CD4-positive, alpha-beta T cell treated with Interleukin-4 for 1 hour (primary cell): ENCODE measurements at regions not wholly inside any gene's neighbourhood (a gene's known extent, or its start where the extent isn't known, plus 50 kb on each side); places are given as distances from the start of the nearest gene placed in this dataset.
"Not testable (repeated sequence)": the region's sequence is repeated elsewhere in the genome, so short reads cannot be mapped to it uniquely, and the experiment has no call there.

ENCODE experiments used
- DNase-seq, 2 donors: peaks; one replicate each; pipeline ENCODE4 v3.0.0-alpha.2; 2020 to 2022

DNA sequence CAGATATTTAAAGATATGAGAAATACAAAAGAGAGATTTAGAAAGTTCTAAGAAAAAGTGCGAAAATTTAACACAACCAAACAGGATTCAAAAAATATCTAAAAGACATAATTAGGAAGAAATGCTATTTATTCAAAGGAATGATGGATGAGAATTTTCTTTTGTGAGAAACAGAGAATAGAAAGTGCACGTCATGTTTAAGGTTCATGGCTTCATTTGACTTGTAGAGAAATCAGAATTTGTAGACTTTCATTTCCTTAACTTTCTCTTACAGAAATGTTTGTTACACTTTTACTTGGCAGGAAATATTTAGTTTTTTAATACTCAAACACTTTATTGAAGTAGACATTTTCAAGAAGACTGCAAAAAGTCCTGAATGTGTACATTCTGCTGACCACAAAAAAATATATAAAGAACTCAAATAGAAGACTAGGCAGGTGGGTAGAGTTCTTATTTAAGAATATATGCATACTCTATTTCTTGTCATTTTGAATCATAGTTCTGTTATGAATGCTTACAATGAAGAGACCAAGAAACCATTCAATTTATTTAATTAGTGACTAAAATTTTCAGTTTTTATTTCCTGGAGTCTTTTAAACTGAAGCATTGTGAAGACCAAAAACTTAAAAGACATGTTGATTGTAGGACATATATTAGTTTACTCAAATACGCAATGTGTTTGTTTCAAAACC lies 710.5 kb upstream of the HS3ST5 start:
- no peak for DNase-seq

DNA sequence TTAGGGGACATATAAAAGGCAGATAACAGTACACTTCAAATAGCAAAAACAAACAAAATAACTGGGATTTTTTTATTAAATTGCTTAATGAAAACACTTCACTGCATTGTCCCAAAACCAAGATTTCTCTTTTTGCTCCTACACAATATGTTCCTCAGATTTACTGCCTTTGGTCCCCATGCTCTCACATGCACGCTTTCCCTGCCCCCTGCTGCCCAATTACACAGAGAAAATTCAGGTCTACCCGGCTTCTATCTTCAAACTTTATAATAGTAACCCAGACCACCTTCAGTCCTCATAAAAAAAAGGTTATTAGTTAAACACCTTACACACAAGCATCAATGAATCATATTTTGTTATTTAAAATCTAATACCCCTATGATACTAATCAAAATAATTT lies 673.8 kb upstream of the HS3ST5 start:
- no peak for DNase-seq

DNA sequence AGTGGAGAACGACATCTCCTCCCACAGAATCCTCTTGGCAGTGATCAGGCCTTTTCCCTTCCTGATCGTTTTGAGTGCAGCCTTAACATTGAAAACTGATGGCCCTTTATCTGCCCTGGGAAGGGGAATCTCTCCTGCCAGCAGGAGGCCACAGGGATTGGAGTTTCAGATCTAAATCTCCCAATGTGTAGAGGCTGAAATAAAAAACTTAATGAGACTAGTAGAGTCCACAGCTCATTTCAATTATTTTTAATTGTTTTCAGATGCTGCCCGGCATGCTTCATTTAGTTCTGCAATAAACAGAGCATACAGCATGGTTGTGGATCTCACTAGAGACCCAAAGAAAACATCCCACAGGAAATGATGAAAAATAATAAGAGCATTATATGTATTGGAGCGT lies 662.2 kb upstream of the HS3ST5 start:
- no peak for DNase-seq

DNA sequence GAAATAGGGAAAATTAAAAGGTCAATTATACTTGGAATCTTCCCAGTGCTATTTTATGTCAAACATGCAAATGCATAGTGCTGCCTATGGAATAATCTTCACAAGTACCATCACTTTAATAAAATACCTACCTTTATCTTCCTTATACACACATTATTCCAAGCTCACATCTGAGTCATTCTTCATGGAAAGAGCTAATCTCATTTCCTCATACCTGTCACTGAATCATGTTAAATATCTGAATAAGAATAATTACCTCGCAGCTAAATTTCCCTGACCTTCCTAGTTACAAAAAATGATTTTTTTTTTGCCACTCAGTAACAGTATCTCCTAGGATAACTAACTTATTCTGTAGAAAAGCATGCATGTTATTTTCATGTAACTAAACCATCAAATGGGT lies 661.4 kb upstream of the HS3ST5 start:
- DNase-seq, result no peak

DNA sequence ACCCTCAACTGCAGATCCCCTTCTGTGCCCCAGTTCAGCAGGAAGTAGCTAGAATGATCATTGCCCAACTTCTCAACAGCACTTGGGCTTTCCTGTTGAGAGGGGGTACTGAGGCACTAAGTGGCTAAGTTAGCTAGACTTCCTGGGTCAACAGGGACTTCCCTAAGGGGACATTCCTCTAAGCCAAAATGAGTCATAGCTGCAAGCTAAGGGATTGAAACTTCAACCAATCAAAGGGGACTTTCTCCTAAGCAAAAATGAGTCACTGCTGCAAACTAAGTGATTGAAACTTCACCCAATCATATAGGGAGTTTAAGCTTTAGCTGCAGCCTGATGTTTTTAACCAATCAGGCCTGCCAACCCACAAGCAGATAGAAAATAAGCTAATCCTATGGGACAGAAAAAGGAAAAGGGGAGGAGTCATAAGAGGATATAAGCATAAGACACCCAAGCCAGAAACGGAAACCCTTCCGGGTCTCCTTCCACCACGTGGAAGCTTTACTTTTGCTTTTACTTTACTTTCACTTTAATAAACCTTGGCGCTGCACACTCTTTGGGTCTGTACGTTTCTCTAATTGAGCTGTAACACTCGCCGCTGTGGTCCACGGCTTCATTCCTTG lies 659.0 kb upstream of the HS3ST5 start:
- DNase-seq, result peak in 1 of 2 donors; percentile 33

DNA sequence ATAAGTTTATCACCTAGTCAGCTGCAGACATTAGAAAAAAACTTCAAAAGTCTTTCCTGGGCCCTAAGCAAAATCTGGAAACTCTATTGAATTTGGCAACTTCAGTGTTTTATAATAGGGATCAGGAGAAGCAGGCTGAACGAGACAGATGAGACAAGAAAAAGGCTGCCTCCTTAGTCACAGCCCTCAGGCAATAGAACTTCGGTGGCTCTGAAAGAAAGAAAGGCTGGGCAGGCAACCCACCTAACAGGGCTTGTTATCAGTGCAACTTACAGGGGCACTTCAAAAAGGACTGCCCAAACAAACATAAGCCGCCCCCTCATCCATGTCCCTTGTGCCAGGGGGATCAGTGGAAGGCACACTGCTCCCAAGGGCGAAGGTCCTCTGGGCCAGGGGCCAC lies 657.9 kb upstream of the HS3ST5 start:
- DNase-seq, result no peak

DNA sequence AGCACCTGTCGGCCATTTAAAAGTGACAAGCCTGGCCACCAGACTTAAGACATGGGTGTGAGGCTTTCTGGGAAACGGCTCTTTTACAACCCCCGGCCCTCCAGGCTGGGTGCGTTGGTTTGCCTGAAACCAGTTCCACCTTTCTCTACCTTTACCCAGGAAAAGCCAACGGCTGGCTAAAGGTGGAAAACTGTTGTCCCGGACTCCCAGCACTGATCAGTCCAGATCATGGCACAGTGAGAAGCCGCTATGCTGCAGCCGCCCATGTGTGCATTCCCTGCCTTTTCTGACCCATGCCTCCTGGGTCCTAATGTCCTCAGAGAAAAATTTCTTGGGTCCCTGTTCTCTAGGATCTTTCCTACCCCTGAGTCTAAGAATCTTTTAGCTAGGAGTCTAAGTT lies 655.7 kb upstream of the HS3ST5 start:
- DNase-seq, result no peak

DNA sequence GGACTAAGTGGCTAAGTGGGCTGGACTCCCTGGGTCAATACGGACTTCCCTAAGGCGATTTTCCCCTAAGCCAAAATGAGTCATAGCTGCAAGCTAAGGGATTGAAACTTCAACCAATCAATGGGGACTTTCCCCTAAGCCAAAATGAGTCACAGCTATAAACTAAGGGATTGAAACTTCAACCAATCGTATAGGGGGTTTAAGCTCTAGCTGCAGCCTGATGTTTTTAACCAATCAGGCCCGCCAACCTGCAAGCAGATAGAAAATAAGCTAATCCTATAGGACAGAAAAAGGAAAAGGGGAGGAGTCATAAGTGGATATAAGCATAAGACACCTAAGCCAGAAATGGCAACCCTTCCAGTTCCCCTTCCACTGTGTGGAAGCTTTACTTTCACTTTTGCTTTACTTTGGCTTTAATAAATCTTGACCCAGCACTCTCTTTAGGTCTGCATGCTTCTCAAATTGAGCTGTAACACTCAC lies 655.0 kb upstream of the HS3ST5 start:
- peak; percentile 24 to 34 for DNase-seq

DNA sequence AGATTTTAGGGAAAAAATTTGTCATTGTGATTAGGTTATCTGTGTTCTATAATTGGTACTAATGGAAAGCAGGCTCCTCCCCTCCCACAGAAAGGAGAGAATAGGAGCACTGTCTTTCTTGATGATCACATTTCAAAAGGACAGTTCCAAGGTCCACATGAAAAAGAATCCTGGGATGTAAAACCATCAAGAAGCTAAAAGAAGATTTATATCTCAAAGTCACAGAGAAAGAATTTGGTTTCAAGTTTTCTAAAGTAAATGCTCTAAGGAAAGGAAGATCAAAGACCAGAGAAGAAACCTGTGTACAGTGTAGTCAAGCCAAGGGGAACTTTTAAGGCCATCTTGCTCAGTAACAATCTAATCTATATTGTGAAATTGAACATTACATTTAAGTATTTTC lies 652.7 kb upstream of the HS3ST5 start:
- no peak for DNase-seq

DNA sequence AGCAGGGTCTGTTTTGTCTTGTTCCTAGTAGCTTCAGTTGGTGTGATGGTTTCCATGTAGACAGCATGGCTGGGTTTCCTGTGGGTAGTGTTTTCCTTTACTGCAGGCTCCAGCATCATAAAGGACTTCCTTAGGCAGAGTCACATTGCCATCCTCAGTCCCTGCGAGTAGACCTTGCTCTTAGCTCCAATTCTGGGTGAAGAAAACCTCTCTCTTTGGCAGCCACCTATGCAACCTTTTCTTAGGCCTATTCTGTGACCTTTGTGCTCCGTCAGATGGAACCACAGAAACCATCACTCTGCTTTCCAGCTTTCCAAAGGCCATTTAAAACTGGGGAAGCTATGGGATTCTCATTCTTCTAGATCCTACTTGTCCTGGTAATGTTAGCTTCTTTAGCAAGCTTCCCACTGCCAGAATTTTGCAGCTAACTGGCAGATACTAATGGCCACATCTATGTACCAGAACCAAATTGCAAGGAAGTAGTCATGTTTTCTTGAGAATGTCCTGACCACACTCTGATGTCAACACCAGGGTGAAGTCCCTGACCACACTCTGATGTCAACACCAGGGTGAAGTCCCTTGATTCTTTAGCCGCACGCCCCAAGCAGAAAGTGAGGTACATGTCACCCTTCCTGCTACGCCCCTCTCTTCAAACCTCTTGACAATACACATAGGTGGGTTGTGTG lies 646.6 kb upstream of the HS3ST5 start:
- peak; percentile 18 to 32 for DNase-seq

DNA sequence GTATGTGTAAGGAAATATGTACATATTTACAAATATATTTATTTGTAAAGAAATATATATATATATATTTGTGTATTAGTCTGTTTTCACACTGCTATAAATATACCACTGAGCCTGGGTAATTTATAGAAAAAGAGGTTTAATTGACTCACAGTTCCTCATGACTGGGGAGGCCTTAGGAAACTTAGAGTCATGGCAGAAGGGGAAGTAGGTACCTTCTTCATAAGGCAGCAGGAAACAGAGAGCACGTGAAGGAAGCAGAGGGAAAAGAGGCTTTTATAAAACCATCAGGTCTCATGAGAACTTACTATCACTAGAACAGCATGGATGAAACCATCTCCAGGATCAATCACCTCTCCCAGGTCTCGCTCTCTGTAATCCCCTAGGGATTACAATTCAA lies 644.5 kb upstream of the HS3ST5 start:
- no peak for DNase-seq

DNA sequence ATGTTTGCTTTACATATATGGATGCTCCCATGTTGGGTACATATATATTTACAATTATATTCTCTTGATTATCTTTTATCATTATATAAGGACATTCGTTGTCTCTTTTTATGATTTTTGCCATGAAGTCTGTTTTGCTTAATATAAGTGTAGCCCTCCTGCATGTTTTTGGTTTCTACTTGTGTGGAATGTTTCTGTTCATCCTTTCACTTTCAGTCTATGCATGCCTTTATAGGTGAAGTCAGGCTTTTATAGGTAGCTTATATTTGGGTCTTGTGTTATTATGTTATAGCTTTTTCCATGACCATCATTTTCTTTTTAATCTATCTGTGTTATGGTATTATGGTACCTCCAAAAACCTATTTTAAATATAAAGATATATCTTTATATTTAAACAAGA lies 612.5 kb upstream of the HS3ST5 start:
- no peak for DNase-seq

DNA sequence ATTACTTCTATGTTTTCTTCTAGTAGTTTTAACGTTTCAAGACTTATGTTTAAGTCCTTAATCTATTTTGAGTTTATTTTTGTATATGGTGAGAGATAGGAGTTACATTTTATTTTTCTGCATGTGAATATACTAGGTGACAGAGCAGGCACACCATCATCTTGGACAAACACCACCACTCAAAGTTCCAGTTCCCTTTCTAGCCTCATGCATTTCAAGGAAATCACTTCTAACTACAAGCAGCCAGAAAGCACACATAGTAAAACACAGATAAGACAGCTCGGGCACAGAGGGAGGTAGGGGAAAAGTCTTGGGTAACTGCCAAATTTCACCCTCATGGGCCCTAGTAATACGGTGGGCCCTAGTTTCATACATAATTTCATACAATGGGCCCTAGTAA lies 609.4 kb upstream of the HS3ST5 start:
- DNase-seq, result no peak

DNA sequence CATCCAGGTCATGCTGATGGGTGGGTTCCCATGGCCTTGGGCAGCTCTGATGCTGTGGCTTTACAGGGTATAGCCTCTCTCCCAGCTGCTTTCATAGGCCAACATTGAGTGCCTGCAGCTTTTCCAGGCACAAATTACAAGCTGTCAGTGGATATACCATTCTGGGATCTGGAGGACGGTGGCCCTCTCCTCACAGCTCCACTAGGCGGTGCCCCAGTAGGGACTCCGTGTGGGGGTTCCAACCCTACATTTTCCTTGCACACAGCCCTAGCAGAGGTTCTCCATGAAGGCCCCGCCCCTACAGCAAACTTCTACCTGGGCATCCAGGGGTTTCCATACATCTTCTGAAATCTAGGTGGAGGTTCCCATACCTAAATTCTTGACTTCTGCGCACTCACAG lies 602.6 kb upstream of the HS3ST5 start:
- DNase-seq, result no peak

DNA sequence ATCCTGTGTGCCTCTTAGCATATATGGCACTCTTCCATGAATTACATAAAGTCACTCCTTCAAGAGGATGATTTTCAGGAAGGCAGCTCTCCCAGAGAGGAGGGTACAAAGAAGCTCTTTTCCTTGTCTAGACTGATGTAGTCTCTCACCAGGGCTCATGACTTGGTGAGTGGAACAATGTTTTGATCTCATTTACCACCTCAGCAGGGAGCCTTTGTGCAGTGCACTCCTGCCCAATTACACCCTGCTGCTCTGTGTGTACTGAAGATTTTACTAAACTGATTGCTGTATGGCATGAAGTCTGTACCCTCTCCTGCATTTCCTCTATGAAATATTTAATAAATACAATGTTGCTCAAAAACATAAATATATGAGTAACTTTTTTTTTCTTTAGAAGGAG lies 598.3 kb upstream of the HS3ST5 start:
- DNase-seq, result no peak

DNA sequence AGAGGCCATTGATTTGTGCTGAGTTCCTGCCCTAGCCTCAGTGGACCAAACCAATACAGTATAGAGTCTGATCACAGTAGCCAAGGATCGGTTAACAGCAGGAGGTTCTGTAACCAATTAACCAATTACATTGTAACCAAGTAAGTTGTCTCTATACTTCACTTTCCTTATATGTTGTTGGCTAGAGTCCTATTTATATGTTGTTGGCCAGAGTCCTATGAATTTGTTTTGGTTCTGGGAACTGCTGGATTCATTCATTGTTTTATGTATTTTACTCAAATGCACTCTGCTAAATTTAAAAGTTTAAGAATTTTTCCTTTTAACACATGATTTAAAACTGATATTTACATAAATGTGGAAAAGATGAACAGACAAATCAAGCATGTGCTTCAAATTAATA lies 597.4 kb upstream of the HS3ST5 start:
- DNase-seq, result no peak

DNA sequence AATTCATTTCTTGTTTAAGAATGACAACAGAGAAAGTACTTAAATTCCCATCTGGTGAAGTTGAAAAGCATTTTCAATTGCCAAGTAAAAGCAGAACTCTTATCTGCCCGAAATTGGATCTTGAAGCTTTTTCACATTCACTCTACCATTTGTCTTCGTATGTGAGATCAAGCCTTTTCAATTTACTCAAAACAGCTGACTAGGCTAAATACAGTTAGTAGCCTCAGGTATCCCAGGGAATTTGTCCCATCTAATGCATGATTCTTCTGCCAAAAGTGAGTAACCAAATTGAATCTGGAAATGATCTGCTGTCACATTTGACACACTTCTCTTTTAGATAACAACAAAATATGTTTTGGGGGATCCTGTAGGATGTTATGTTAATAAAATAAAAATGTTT lies 596.8 kb upstream of the HS3ST5 start:
- no peak for DNase-seq

DNA sequence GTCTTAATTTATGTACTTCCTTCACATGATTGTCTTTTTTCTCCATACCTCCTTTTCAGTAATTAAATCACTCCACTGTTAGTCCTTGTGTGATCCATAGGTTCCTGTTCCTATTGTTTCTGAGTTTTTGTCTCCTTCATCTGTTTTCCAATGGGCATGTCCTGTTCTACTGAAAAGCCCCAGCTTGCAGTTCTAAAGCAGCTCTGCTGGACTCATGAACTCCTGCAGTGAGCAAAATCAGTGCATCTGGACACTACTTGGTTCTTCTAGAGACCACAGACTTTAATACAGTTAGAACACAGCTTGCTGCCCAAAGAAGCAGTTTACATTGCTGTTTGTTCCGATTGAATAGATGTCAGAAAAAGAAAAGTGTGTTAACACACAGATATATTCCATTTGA lies 593.3 kb upstream of the HS3ST5 start:
- no peak for DNase-seq

DNA sequence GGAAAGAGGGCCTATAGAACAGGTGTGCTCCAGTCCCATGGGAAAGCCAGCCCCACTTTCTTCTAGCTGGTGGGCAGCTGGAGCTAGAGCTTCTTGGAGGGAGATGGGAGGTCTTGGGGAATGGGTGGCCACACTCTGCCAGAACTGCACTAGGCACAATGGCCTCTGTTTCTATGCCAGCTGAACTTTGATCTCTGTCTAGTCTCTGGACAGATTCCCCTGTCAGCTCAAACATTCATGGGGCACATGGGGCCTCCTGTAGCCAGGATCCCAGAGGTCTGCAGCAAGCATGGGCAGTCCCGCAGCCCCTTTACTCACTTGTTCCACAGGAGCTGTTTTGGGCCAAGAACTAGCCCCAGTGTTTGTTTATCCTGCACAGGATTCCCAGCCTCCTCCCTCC lies 591.3 kb upstream of the HS3ST5 start:
- DNase-seq, result no peak

DNA sequence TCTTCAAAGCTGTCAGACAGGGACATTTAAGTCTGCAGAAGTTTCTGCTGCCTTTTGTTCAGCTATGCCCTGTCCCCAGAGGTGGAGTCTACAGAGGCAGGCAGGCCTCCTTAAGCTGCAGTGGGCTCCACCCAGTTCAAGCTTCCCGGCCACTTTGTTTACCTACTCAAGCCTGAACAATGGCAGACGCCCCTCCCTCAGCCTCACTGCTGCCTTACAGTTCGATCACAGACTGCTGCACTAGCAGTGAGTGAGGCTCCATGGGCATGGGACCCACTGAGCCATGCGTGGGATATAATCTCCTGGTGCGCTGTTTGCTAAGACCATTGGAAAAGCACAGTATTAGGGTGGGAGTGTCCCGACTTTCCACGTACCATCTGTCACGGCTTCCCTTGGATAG lies 585.9 kb upstream of the HS3ST5 start:
- not testable (repeated sequence) for DNase-seq

DNA sequence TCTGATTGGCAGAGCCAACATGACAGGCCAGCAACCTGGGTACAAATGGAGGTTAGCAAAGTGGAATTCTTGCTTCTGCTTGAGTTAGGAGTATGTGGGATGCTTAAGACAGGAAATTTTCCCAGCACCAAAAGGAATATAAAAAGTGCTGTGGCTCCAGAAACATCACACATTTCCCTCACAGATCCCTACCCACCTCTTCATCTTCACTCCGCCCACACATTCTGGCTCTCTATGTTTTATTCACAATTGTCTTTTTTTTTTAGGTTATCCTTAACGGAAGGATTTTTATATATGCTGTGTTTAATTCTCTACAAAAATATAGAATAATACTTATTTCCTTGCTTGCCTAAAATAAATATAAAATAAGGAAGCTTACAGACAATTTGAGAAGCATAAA lies 563.3 kb upstream of the HS3ST5 start:
- DNase-seq, result no peak

DNA sequence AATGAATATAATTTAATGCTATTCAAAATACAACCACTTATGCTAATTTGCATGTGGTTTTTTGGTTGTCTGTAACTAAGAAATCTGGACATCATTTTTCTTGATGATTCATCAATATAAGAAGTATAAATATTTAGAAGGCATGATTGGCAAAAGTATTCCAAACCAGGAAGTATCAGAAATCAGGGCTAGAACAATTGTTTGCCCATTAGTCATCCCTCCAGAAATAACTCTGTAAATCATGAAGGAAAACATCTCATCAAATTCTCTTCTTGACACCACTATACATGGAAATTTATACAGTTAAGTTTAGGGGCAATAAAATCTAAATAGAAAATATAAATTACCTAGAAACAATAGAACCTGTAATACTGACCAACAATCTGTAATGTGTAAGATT lies 554.7 kb upstream of the HS3ST5 start:
- no peak for DNase-seq

DNA sequence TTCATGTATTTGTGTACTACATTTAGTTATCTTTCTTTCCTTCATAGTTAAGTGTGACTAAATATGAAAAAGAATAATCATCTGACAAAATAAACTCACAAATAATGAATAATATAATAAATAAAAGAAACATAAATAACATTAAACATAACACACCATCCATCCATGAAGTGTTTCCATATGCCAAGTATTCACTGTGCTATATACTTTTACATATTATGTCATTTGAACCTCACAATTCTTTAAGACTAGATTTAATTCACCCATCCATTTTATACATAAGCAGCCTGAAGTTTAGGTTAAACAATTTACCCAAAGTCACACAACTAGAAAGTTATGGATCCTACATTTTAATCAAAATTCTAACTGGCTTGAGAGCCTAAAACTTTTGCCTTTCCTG lies 549.4 kb upstream of the HS3ST5 start:
- no peak for DNase-seq

DNA sequence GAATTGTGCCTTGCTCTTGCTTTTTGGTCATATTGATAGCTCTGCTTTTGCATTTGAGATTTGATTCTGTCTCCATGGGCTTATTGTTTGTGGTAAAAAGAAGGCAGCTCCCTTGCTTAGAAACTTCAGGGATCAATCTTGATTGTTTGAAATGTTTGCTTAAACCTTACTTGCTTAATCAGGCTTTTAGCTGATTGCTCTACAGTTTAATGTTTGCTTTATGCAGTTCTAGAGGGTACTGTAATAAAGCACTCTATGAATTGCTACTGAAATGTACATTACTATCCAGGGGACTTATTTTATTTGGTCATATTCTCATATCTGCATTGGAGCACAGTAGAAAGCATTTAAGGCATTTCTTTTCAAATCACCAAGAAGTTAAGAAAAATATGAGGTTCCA lies 545.4 kb upstream of the HS3ST5 start:
- DNase-seq, result no peak
